Fibroblast of upper back skin (primary cell): ENCODE measurements at regions not wholly inside any gene's neighbourhood (a gene's known extent, or its start where the extent isn't known, plus 50 kb on each side); places are given as distances from the start of the nearest gene placed in this dataset.

ENCODE experiments used
- DNase-seq: peaks from one replicate; pipeline ENCODE4 v3.0.0-alpha.2; 2013

GRCh38 chr9:13587571-13587970 lies 308.1 kb upstream of the MPDZ start:
- no peak for DNase-seq

DNA sequence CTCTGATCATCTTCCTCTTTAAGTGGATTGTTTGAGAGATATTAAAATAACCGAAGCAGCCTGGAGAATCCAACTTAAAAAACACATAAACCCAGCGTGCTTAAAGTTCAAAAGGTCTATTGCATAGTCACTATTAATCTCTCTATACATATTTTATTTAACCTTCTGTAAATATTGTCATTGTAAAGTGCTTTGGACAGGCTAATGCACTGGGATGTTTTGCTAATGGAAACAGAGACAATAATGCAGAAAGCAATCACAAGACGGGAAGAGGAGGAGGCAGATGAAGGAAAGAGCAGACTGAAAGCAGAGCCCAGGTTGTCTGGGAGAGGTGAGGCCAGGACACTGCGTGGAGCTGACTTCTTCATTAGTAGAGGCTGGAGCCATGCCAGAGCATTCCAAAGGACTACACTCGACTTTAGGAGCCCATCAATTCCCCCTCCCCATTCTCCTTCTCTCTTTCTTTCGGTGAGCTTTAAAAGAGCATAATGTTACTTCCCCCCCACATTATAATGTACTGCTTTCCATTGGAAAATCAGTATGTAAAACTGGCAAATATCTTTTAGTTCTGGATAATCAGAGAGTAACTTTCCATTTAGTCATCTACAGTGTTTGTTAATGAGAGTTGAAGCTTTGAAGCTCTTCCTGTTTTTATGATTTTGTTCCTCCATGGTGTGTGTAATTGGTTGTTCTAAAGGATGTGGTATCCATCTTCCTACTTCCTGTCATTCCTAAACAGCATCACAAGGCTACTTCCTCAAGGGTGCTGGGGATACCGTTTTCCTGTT lies 307.3 kb upstream of the MPDZ start:
- DNase-seq: no peak

GRCh38 chr9:13580760-13581159 lies 301.3 kb upstream of the MPDZ start:
- no peak for DNase-seq

DNA sequence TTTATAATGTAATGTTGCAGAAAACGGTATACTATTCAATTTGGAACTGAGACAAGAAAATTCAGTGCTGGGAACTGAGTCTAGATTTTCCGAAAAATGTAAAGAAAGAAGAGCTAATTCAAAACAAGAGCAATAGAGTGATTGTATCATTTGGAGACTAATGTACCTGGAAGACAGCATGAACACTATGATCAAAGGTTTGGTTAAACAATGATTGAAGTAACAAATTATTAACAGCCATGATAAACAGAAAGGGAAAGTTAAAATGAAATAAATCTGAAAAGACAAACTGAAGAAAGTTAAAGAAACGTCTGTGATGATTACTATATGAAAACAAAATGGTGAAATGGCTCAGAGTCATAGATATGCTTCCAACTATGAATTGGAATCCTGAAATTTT lies 300.6 kb upstream of the MPDZ start:
- DNase-seq: no peak

DNA sequence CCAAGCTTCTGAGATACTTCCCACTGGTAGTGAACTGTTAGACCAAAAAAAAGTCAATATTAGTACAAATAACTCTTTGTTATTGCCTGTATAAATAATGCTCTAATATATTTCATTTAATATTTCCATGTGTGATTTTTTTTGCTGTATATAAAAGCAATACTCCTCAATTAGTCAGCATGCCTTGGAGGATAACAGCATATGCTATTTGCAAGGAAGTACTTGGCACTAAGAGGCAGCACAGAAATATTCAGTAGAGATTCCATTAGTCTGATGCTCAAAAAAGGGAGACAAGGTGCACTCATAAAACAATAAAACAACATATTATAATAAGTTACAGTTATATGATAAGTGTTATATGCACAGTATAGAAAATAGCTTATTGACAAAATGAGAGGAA lies 296.6 kb upstream of the MPDZ start:
- no peak for DNase-seq

DNA sequence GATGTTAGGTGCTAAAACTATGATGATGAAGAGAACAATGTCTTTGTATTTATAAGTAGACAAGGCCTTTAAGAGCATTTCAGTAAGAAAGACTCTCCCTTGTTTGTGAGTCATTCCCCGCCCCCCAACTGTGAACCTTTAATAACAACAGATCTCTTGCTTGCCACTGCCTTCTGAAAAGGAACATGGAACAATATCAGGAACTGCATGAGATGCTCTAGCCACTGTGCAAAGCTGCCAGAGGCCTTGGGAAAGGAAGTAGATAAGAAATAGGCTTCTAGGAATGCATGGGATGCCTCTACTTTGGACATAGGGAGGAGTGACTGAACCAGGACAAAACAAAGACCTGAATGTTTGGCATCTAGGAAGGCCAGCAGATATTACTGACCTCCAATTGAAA lies 296.1 kb upstream of the MPDZ start:
- no peak for DNase-seq

- DNase-seq: peak; percentile 21
These were observed 290.8 kb upstream of the MPDZ start for GRCh38 chr9:13570068-13570974.

DNA sequence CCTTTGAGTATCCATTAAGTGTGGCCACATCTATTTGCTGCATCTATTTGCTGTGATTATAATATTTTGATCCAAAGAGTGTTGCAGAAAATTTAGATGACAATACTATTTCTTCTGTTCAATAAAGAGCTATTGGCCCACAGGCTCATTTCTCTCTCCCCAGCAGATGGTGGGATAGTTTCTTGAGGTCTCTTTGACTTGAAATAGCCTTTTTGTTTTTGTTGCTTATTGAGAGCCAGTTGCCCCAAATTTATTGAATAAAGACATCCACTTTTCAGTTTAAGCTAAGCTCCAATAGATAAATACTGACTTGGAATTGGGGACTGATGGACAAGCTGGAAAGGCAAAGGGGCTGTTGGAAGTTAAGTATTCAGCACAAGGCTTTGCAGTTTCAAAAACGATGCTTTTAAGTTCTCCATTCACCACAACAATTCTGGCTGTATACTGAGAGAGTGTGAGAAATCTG lies 290.1 kb upstream of the MPDZ start:
- no peak for DNase-seq

- no peak for DNase-seq
These were observed 289.5 kb upstream of the MPDZ start for GRCh38 chr9:13568841-13569601.

DNA sequence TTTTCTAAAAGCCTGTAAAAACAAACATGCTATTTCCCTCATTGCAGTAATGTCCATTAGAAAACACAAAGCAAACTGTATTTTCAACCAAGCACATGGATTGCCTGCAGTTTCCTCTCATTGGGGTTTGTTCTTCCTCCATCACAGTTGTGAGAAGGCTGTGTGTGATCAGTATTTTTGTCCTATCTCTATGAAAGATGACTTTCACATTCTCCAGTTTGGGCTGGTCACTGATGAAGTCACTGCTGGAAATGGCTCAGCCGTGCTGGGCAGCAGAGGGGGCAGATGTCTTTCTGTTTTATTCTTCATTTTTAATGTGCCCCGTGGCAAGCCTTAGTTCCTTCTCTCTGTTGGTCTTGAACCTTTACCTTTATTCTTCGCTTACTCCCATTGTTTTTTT lies 288.9 kb upstream of the MPDZ start:
- no peak for DNase-seq

GRCh38 chr9:13567833-13568232 lies 288.3 kb upstream of the MPDZ start:
- DNase-seq: no peak

GRCh38 chr9:13557746-13558145 lies 278.3 kb upstream of the MPDZ start:
- no peak for DNase-seq

DNA sequence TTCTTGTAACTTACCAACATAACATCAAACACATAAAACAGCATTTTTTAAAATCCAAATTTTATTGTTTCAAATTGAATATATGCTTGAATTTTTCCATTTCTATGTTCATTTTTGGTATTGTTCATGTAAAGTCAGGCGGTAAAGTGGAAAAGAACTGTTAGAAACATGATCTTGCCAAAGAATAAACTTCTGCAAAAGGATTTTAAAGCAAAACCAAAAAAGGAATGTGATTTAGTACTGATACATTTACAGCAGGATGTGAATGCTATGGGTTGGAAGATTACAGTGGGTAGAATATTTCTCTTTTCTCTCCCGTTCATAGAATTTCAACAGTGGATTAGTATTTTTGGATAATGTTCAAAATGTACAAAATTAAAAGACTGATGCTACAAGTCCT lies 277.2 kb upstream of the MPDZ start:
- DNase-seq: no peak

GRCh38 chr9:13555989-13556500 lies 276.6 kb upstream of the MPDZ start:
- no peak for DNase-seq

DNA sequence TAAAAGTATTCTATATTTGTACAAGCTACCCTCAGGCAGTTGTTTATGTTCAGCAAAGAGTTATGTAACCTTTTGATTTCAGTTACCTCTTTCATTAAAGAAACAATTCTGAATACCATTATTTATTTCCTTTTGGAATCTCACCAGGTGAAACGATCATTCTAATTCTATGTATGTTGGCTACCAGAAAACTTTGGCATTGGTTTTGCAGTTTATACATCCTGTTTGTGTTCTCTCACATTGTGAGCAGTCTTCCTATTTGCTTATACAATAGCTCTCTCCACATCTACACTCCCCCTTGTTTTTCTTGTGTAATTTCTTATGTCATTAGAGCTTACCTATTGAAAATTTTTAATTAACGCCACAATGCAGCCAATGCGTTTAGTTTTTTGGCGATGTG lies 276.0 kb upstream of the MPDZ start:
- no peak for DNase-seq

GRCh38 chr9:13554626-13555025 lies 275.1 kb upstream of the MPDZ start:
- no peak for DNase-seq

GRCh38 chr9:13552606-13553215 lies 273.2 kb upstream of the MPDZ start:
- DNase-seq: no peak

GRCh38 chr9:13550519-13550918 lies 271.0 kb upstream of the MPDZ start:
- no peak for DNase-seq

DNA sequence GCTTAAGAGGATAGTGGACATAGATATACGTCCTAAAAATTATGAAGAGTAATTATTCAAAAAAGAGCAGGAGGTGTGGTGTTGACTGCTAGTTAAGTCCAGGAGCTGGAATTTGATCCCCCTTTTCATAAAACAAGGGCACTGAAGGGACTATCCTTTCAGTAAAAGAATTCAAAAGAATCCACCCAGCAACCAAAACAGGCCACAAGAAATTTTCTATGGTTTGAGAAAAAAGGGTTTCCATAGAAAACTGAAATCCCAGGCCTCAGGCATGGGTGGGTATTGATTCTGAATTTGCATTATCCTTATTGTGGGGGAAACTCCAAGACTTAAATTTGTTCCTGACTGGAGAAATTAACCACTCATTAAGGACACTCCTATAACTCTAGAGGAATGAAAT lies 269.0 kb upstream of the MPDZ start:
- DNase-seq: no peak

DNA sequence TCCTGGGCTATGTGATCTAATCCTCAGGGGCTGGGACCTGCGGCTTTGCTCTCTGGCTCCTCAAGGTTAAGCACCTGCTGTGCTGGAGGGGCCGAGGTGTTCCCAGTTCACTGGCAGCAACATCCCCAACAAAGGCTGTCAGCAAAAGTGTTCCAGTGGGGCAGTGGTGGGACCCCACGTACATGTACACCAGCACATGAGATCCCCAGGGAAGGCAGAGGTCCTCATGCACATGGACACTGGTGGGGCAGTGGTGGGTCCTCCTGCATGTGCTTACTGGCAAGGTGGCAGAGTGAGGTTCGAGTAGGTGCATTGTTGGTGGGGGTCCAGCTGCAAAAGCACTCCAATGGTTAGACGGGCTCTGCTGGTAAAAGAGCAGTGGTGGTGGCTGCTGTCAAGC lies 255.6 kb upstream of the MPDZ start:
- no peak for DNase-seq

GRCh38 chr9:13534006-13534405 lies 254.5 kb upstream of the MPDZ start:
- DNase-seq: no peak

GRCh38 chr9:13532407-13532806 lies 252.9 kb upstream of the MPDZ start:
- DNase-seq: no peak
